Heart left ventricle (tissue), 16 donors: ENCODE measurements at regions not wholly inside any gene's neighbourhood (a gene's known extent, or its start where the extent isn't known, plus 50 kb on each side); places are given as distances from the start of the nearest gene placed in this dataset.

Source experiments
- ATAC-seq, 4 donors: fragments of 200-7000 bp; cut with Tn5 transposase; one replicate each; pipeline ENCODE4 v1.9.1; 2020 to 2022; ENCODE audit warnings: moderate library complexity in 4 of 4, mild to moderate bottlenecking in 3 of 4, moderate number of reproducible peaks in 1 of 4
- DNase-seq, 5 donors: peaks; one replicate each; pipeline ENCODE4 v3.0.0-alpha.2; 2020
- H3K27ac ChIP-seq, 12 donors: fragments of 200-600 bp; sonication (generic) in 4 of 12; one replicate each; pipeline versions ENCODE4 v1.5.0 to v1.8.0; 2016 to 2022; ENCODE audit warnings: mild to moderate bottlenecking in 2 of 12
- H3K27me3 ChIP-seq, 9 donors: fragments of 200-600 bp; sonication (generic) in 2 of 9; one replicate each; pipeline versions ENCODE4 v1.5.1 to v1.8.0; 2016 to 2022; ENCODE audit warnings: mild to moderate bottlenecking in 3 of 9
- H3K36me3 ChIP-seq, 9 donors: fragments of 200-600 bp; sonication (generic) in 2 of 9; one replicate each; pipeline versions ENCODE4 v1.5.0 to v1.8.0; 2018 to 2022; ENCODE audit warnings: mild to moderate bottlenecking in 2 of 9
- H3K4me1 ChIP-seq, 12 donors: fragments of 200-600 bp; sonication (generic) in 4 of 12; one replicate each; pipeline versions ENCODE4 v1.5.0 to v1.8.0; 2016 to 2022; ENCODE audit warnings: mild to moderate bottlenecking in 3 of 12
- H3K4me3 ChIP-seq, 12 donors: fragments of 200-600 bp; sonication (generic) in 4 of 12; one replicate each; pipeline versions ENCODE4 v1.5.0 to v1.8.0; 2017 to 2022; ENCODE audit warnings: mild to moderate bottlenecking in 9 of 12, moderate library complexity in 4 of 12
- H3K9me3 ChIP-seq, 12 donors: fragments of 200-600 bp; sonication (generic) in 4 of 12; one replicate each; pipeline versions ENCODE4 v1.5.0 to v1.8.0; 2016 to 2022; ENCODE audit warnings: mild to moderate bottlenecking in 1 of 12
- POLR2A ChIP-seq, 2 donors: fragments of 450-650 bp; IDR thresholded peaks; one replicate each; pipeline ENCODE4 v1.6.1; 2017; ENCODE audit warnings: antibody characterized with exemption in 2 of 2, mild to moderate bottlenecking in 2 of 2, moderate library complexity in 2 of 2
- WGBS, 4 donors: extraction: QIAGEN DNeasy Blood & Tissue Kit in 2 of 4; methylation state at CpG; one replicate each; pipeline versions ENCODE4 v1.1.5 to v1.1.7; 2013 to 2018; 5-methylcytosine and 5-hydroxymethylcytosine counted together
- intact Hi-C, 10 donors: fragments of 100-400 bp; cut with DNase I; formaldehyde crosslinking; loops; one replicate each; pipeline versions ENCODE4 v1.11.1 to v1.14.2; 2022
- TF ChIP-seq, protein P1 (sequence below), 12 donors: fragments of 200-600 bp; sonication (generic) in 4 of 12; IDR thresholded peaks; one replicate each; pipeline versions ENCODE4 v1.5.0 to v1.8.0; 2018 to 2022; ENCODE audit warnings: antibody characterized with exemption in 12 of 12, mild to moderate bottlenecking in 5 of 12
- donor health status: ischemic (EF 13 %, LVEDD 7.1; RV severe dilation, severe dysfunction).
- donor health status: healthy with polysubstance abuse.
- donor health status: DM: no; HTN: yes; CAD: no.
- donor health status: DM: no; HTN: no; CAD: no.
- donor health status: ischemic (EF 25% LVEDD 6.9; RV normal size, moderate dysfunction).
- donor health status: ischemic (EF 25% LVEDD 5.7; RV mildly dilated, moderate dysfunction).
- donor health status: healthy.
- donor health status: DM: yes; HTN: yes; CAD: no.
- donor health status: ischemic (EF 35%, LVEDD 5.7; RV mildly dilated, moderate dysfunction).
- donor health status: nonischemic (EF 11% LVEDD 7.7; RV severe dilation, severe dysfunction).
- donor health status: DM: yes; HTN: yes; CAD: no.
- donor health status: PGD.
- donor health status: ischemic (EF 29% LVEDD 5.4; RV normal size, mild dysfunction).
- donor health status: nonischemic (EF 23%, LVEDD 6.1; RV moderate dilation, normal function).

GRCh38 chr5:166074582-166075481 lies 2216.6 kb upstream of the WWC1 start:
- no peaks in the 10 kb centered on the region for H3K9me3 ChIP-seq
- DNase-seq (no peak), ATAC-seq (no peak)
- TF ChIP-seq POLR2A (IDR thresholded peaks at IDR 0.05) = no peak
- TF ChIP-seq, protein P1, sequence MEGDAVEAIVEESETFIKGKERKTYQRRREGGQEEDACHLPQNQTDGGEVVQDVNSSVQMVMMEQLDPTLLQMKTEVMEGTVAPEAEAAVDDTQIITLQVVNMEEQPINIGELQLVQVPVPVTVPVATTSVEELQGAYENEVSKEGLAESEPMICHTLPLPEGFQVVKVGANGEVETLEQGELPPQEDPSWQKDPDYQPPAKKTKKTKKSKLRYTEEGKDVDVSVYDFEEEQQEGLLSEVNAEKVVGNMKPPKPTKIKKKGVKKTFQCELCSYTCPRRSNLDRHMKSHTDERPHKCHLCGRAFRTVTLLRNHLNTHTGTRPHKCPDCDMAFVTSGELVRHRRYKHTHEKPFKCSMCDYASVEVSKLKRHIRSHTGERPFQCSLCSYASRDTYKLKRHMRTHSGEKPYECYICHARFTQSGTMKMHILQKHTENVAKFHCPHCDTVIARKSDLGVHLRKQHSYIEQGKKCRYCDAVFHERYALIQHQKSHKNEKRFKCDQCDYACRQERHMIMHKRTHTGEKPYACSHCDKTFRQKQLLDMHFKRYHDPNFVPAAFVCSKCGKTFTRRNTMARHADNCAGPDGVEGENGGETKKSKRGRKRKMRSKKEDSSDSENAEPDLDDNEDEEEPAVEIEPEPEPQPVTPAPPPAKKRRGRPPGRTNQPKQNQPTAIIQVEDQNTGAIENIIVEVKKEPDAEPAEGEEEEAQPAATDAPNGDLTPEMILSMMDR (IDR thresholded peaks at IDR 0.05) = no peak
- no peaks in the 10 kb centered on the region for H3K27me3 ChIP-seq
- intact Hi-C loops = no loop called here
- H3K27ac ChIP-seq = no peak overlapping the region
- 18 to 25% (median 19%) methylated on average over 5 of the region's 5 CpGs for WGBS, 4 donors
- H3K4me3 ChIP-seq = no peak overlapping the region
- no peaks in the 10 kb centered on the region for H3K36me3 ChIP-seq
- no peaks in the 10 kb centered on the region for H3K4me1 ChIP-seq

- DNase-seq = no peak
- no peak for TF ChIP-seq POLR2A (IDR thresholded peaks at IDR 0.05)
- TF ChIP-seq, protein P1 (IDR thresholded peaks at IDR 0.05) = no peak
- intact Hi-C loops = no loop called here
- H3K27ac ChIP-seq = no peak overlapping the region
- no peaks in the 10 kb centered on the region for H3K36me3 ChIP-seq
- no peak for ATAC-seq
- no peaks in the 10 kb centered on the region for H3K4me1 ChIP-seq
- H3K4me3 ChIP-seq = no peak overlapping the region
- H3K27me3 ChIP-seq = peaks cover 0 to 3% (median 0%) of the 10 kb centered on the region in 9 donors
- WGBS, 4 donors = 42 to 49% (median 44%) methylated on average over 11 of the region's 11 CpGs
- H3K9me3 ChIP-seq = no peaks in the 10 kb centered on the region
These were observed 2208.1 kb upstream of the WWC1 start for GRCh38 chr5:166083183-166083959.

- ATAC-seq = no peak
- no peak for TF ChIP-seq POLR2A (IDR thresholded peaks at IDR 0.05)
- TF ChIP-seq, protein P1 (IDR thresholded peaks at IDR 0.05) = no peak
- peaks cover 0 to 3% (median 0%) of the 10 kb centered on the region in 9 donors for H3K27me3 ChIP-seq
- intact Hi-C loops = no loop called here
- H3K36me3 ChIP-seq = no peaks in the 10 kb centered on the region
- no peak overlapping the region for H3K4me3 ChIP-seq
- WGBS, 4 donors = 52 to 62% (median 55%) methylated on average over 2 of the region's 2 CpGs
- no peaks in the 10 kb centered on the region for H3K4me1 ChIP-seq
- no peaks in the 10 kb centered on the region for H3K9me3 ChIP-seq
- no peak for DNase-seq
- H3K27ac ChIP-seq = no peak overlapping the region
These were observed 2204.9 kb upstream of the WWC1 start for GRCh38 chr5:166086568-166086967.

DNA sequence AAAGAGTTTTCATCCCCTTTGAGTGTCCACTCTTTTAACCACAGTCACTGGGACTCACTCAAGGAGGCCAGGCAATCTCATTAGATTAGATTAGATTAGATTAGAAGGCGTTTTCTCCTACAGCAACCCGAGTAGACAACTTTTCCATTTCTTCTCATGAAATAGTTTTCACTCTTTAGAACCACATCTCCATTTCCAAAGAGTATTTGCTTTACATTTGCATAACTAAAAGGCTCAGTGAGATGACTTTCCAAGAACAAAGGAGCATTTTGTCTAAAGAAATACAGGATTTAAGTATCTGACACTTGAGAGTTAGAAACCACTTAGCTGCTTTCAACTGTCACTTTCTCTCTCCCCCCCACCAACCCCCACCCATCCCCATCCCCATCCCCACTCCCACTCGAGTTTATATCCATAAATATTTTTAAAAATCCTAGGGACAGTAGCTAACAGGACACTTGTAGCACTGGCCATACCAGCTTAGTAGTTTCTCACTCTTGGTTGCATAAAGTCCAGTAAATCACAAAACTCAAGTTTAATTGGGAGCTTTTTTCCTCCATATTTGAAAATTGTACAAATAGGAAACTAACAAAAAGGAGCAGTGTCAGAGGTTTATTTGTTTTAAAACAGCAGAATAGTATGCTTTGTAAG lies 2202.9 kb upstream of the WWC1 start:
- no peaks in the 10 kb centered on the region for H3K27me3 ChIP-seq
- intact Hi-C loops = no loop called here
- H3K27ac ChIP-seq = no peak overlapping the region
- 14 to 22% (median 16%) methylated on average over 3 of the region's 3 CpGs for WGBS, 4 donors
- DNase-seq (no peak), ATAC-seq (no peak)
- H3K9me3 ChIP-seq = no peaks in the 10 kb centered on the region
- no peaks in the 10 kb centered on the region for H3K36me3 ChIP-seq
- TF ChIP-seq, protein P1 (IDR thresholded peaks at IDR 0.05) = no peak
- no peak for TF ChIP-seq POLR2A (IDR thresholded peaks at IDR 0.05)
- H3K4me1 ChIP-seq = no peaks in the 10 kb centered on the region
- no peak overlapping the region for H3K4me3 ChIP-seq
